ENCODE measurements at regions not wholly inside any gene's neighbourhood (a gene's known extent, or its start where the extent isn't known, plus 50 kb on each side); places are given as distances from the start of the nearest gene placed in this dataset.
A peak's percentile ranks its signal among the peaks of the same experiment; 100 is the strongest.
"Not testable (repeated sequence)": the region's sequence is repeated elsewhere in the genome, so short reads cannot be mapped to it uniquely, and the experiment has no call there.

- H3K36me3 ChIP-seq (ENCODE audit: insufficient read depth, low read length); H3K27ac ChIP-seq (ENCODE audit: low read depth, low read length); H3K27me3 ChIP-seq (ENCODE audit: insufficient read depth, low read length); H3K4me1 ChIP-seq (ENCODE audit: control insufficient read depth, insufficient read depth, low read length, unreplicated experiment); H3K4me3 ChIP-seq (ENCODE audit: low read depth, low read length); H3K79me2 ChIP-seq (ENCODE audit: control insufficient read depth, insufficient read depth, low read length, unreplicated experiment); H2AFZ ChIP-seq (ENCODE audit: low read length, unreplicated experiment): not testable (repeated sequence)
These were observed 88.6 kb upstream of the NFIL3 start for GRCh38 chr9:91512235-91512634.

- Histone ChIP-seq H3K4me3 (ENCODE audit: low read depth, low read length) (no peak overlapping the region), H3K79me2 (ENCODE audit: control insufficient read depth, insufficient read depth, low read length, unreplicated experiment) (no peaks in the 10 kb centered on the region), H3K27me3 (ENCODE audit: insufficient read depth, low read length) (no peaks in the 10 kb centered on the region), H3K4me1 (ENCODE audit: control insufficient read depth, insufficient read depth, low read length, unreplicated experiment) (peaks cover 16% of the 10 kb centered on the region), H3K27ac (ENCODE audit: low read depth, low read length) (no peak overlapping the region), H3K36me3 (ENCODE audit: insufficient read depth, low read length) (no peaks in the 10 kb centered on the region), H2AFZ (ENCODE audit: low read length, unreplicated experiment) (no peak overlapping the region)
These were observed 80.0 kb upstream of the NFIL3 start for GRCh38 chr9:91503673-91504081.

DNA sequence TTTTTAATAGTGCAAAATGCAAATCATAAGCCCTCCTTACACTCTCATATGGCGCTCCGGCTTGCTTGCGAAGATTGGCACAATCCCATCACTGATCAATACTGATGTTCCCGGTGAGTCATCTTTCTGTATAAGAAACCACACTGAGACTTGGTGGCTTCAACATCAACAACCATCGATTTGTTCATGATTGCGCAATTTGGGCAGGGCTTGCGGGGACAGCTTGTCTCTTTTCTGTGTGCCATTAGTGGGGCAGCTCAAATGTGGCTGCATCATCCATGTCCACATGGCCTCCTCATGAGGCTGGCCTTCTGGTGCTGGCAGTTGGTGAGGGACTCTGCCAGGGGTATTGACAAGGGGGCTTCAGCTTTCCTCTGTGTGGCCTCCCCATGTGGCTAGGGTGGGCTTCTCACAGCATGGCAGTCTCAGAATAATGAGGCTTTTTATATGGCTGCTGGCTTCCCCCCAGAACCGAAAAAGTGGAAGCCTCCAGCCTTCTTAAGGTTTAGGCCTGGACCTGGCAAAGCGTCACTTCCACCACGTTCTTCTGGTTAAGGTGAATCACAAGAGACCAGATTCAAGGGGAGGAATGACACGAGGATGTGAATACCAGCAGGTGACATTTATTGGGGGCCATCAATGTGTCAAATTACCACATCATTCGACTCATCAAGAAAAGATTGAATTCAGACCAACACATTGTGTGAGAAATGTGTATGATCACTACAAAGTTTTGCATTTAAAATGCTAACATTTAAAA lies 79.5 kb upstream of the NFIL3 start:
- no peaks in the 10 kb centered on the region for H3K36me3 ChIP-seq (ENCODE audit: insufficient read depth, low read length)
- no peak overlapping the region for H3K4me3 ChIP-seq (ENCODE audit: low read depth, low read length)
- peaks cover 16% of the 10 kb centered on the region for H3K4me1 ChIP-seq (ENCODE audit: control insufficient read depth, insufficient read depth, low read length, unreplicated experiment)
- H3K27me3 ChIP-seq (ENCODE audit: insufficient read depth, low read length) = no peaks in the 10 kb centered on the region
- no peak overlapping the region for H3K27ac ChIP-seq (ENCODE audit: low read depth, low read length)
- H3K79me2 ChIP-seq (ENCODE audit: control insufficient read depth, insufficient read depth, low read length, unreplicated experiment) = no peaks in the 10 kb centered on the region
- H2AFZ ChIP-seq (ENCODE audit: low read length, unreplicated experiment) = no peak overlapping the region

DNA sequence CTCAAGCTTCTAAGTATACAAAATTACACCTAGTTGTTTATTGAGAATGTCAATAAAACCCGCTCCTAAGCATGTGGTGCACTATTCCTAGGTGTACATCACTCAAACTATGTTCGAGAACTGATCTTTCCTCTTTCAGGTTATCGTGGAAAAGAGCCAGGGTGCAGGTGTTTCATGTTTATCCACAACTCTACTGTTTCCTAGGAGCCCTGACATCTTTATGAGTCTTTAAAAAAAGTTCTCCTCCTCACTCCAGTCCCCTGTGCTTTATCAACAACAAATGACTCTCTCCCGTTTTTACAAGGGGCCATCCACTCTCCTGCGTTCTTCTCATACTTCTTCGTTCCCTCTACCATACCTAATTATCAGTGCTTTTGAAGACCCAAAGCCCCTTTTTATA lies 78.8 kb upstream of the NFIL3 start:
- no peaks in the 10 kb centered on the region for H3K36me3 ChIP-seq (ENCODE audit: insufficient read depth, low read length)
- peaks cover 12% of the 10 kb centered on the region for H3K4me1 ChIP-seq (ENCODE audit: control insufficient read depth, insufficient read depth, low read length, unreplicated experiment)
- H3K27me3 ChIP-seq (ENCODE audit: insufficient read depth, low read length) = no peaks in the 10 kb centered on the region
- no peak overlapping the region for H3K4me3 ChIP-seq (ENCODE audit: low read depth, low read length)
- no peaks in the 10 kb centered on the region for H3K79me2 ChIP-seq (ENCODE audit: control insufficient read depth, insufficient read depth, low read length, unreplicated experiment)
- no peak overlapping the region for H2AFZ ChIP-seq (ENCODE audit: low read length, unreplicated experiment)
- no peak overlapping the region for H3K27ac ChIP-seq (ENCODE audit: low read depth, low read length)

GRCh38 chr9:91500509-91501014 lies 76.9 kb upstream of the NFIL3 start:
- Histone ChIP-seq H3K4me3 (ENCODE audit: low read depth, low read length) (peak overlapping the region; percentile 53; the same call in 1 of the 2 replicates), H3K36me3 (ENCODE audit: insufficient read depth, low read length) (no peaks in the 10 kb centered on the region), H2AFZ (ENCODE audit: low read length, unreplicated experiment) (peak overlapping the region; percentile 65), H3K27ac (ENCODE audit: low read depth, low read length) (peak overlapping the region; percentile 63), H3K27me3 (ENCODE audit: insufficient read depth, low read length) (no peaks in the 10 kb centered on the region), H3K4me1 (ENCODE audit: control insufficient read depth, insufficient read depth, low read length, unreplicated experiment) (peaks cover 24% of the 10 kb centered on the region), H3K79me2 (ENCODE audit: control insufficient read depth, insufficient read depth, low read length, unreplicated experiment) (no peaks in the 10 kb centered on the region)

DNA sequence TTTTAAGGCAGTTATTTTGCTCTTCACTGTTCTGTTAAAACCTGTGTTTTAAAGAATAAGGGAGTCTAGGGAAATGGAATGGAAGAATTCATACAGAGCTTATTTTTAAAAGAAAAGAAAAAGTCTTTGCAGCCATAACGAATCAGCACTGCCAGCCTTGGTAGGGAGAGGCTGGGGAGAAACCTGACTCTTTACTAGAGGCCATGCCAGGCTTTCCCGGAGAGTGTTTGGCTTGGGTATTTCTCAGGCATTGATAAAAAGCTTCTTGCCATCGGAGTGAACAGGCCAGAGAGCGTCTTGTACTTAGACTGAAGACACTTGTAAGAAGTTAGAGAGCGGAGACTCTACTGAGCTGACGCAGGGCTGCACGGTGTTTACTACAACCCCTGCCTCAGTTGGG lies 72.7 kb upstream of the NFIL3 start:
- Histone ChIP-seq H3K79me2 (ENCODE audit: control insufficient read depth, insufficient read depth, low read length, unreplicated experiment) (no peaks in the 10 kb centered on the region), H2AFZ (ENCODE audit: low read length, unreplicated experiment) (peak overlapping the region; percentile 35), H3K27me3 (ENCODE audit: insufficient read depth, low read length) (no peaks in the 10 kb centered on the region), H3K27ac (ENCODE audit: low read depth, low read length) (peak overlapping the region; percentile 93), H3K4me3 (ENCODE audit: low read depth, low read length) (peak overlapping the region; percentile 48; the same call in 1 of the 2 replicates), H3K36me3 (ENCODE audit: insufficient read depth, low read length) (no peaks in the 10 kb centered on the region), H3K4me1 (ENCODE audit: control insufficient read depth, insufficient read depth, low read length, unreplicated experiment) (peaks cover 33% of the 10 kb centered on the region)

GRCh38 chr9:91495450-91495849 lies 71.8 kb upstream of the NFIL3 start:
- Histone ChIP-seq H3K36me3 (ENCODE audit: insufficient read depth, low read length) (no peaks in the 10 kb centered on the region), H3K4me1 (ENCODE audit: control insufficient read depth, insufficient read depth, low read length, unreplicated experiment) (peaks cover 24% of the 10 kb centered on the region), H2AFZ (ENCODE audit: low read length, unreplicated experiment) (peak overlapping the region; percentile 28), H3K4me3 (ENCODE audit: low read depth, low read length) (no peak overlapping the region), H3K27ac (ENCODE audit: low read depth, low read length) (peak overlapping the region; percentile 93), H3K27me3 (ENCODE audit: insufficient read depth, low read length) (no peaks in the 10 kb centered on the region), H3K79me2 (ENCODE audit: control insufficient read depth, insufficient read depth, low read length, unreplicated experiment) (no peaks in the 10 kb centered on the region)

DNA sequence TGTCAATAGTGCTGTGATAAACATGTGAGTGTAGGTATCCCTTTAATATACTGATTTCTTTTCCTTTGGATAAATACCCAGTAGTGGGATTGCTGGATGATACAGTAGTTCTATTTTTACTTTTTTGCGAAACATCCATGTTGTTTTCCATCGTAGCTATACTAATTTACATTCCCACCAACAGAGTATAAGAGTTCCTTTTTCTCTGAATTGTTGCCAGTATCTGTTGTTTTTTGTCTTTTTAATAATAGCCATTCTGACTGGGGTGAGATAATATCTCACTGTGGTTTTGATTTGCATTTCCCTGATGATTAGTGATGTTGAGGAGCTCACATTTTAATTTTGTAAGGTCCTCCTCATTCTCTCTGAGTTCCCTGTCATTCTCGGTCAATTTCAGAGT lies 71.1 kb upstream of the NFIL3 start:
- Histone ChIP-seq H3K79me2 (ENCODE audit: control insufficient read depth, insufficient read depth, low read length, unreplicated experiment) (no peaks in the 10 kb centered on the region), H3K4me3 (ENCODE audit: low read depth, low read length) (no peak overlapping the region), H3K27ac (ENCODE audit: low read depth, low read length) (peak overlapping the region; percentile 93), H3K4me1 (ENCODE audit: control insufficient read depth, insufficient read depth, low read length, unreplicated experiment) (peaks cover 21% of the 10 kb centered on the region), H3K36me3 (ENCODE audit: insufficient read depth, low read length) (no peaks in the 10 kb centered on the region), H2AFZ (ENCODE audit: low read length, unreplicated experiment) (peak overlapping the region; percentile 28), H3K27me3 (ENCODE audit: insufficient read depth, low read length) (no peaks in the 10 kb centered on the region)

GRCh38 chr9:91492237-91492636 lies 68.6 kb upstream of the NFIL3 start:
- Histone ChIP-seq H3K4me3 (ENCODE audit: low read depth, low read length) (no peak overlapping the region), H2AFZ (ENCODE audit: low read length, unreplicated experiment) (no peak overlapping the region)

GRCh38 chr9:91491624-91492023 lies 68.0 kb upstream of the NFIL3 start:
- no peak overlapping the region for H3K27ac ChIP-seq (ENCODE audit: low read depth, low read length)
- H2AFZ ChIP-seq (ENCODE audit: low read length, unreplicated experiment) = no peak overlapping the region
- H3K27me3 ChIP-seq (ENCODE audit: insufficient read depth, low read length) = no peaks in the 10 kb centered on the region
- H3K4me3 ChIP-seq (ENCODE audit: low read depth, low read length) = no peak overlapping the region
- peaks cover 27% of the 10 kb centered on the region for H3K4me1 ChIP-seq (ENCODE audit: control insufficient read depth, insufficient read depth, low read length, unreplicated experiment)
- no peaks in the 10 kb centered on the region for H3K36me3 ChIP-seq (ENCODE audit: insufficient read depth, low read length)
- H3K79me2 ChIP-seq (ENCODE audit: control insufficient read depth, insufficient read depth, low read length, unreplicated experiment) = no peaks in the 10 kb centered on the region

More at GRCh38 chr9:91492237-91492636, 68.6 kb upstream of the NFIL3 start:
- Histone ChIP-seq H3K27ac (ENCODE audit: low read depth, low read length) (no peak overlapping the region), H3K36me3 (ENCODE audit: insufficient read depth, low read length) (no peaks in the 10 kb centered on the region), H3K4me1 (ENCODE audit: control insufficient read depth, insufficient read depth, low read length, unreplicated experiment) (peaks cover 23% of the 10 kb centered on the region), H3K79me2 (ENCODE audit: control insufficient read depth, insufficient read depth, low read length, unreplicated experiment) (no peaks in the 10 kb centered on the region), H3K27me3 (ENCODE audit: insufficient read depth, low read length) (no peaks in the 10 kb centered on the region)

GRCh38 chr9:91489361-91489899 lies 65.8 kb upstream of the NFIL3 start:
- no peaks in the 10 kb centered on the region for H3K36me3 ChIP-seq (ENCODE audit: insufficient read depth, low read length)
- no peak overlapping the region for H2AFZ ChIP-seq (ENCODE audit: low read length, unreplicated experiment)
- no peaks in the 10 kb centered on the region for H3K79me2 ChIP-seq (ENCODE audit: control insufficient read depth, insufficient read depth, low read length, unreplicated experiment)
- no peak overlapping the region for H3K4me3 ChIP-seq (ENCODE audit: low read depth, low read length)
- H3K27me3 ChIP-seq (ENCODE audit: insufficient read depth, low read length) = no peaks in the 10 kb centered on the region
- no peak overlapping the region for H3K27ac ChIP-seq (ENCODE audit: low read depth, low read length)
- peaks cover 9% of the 10 kb centered on the region for H3K4me1 ChIP-seq (ENCODE audit: control insufficient read depth, insufficient read depth, low read length, unreplicated experiment)
